Osteocyte (in vitro differentiated cells): ENCODE measurements at regions not wholly inside any gene's neighbourhood (a gene's known extent, or its start where the extent isn't known, plus 50 kb on each side); places are given as distances from the start of the nearest gene placed in this dataset.

Experiments used
- DNase-seq: peaks from one replicate; pipeline ENCODE4 v3.0.0; 2021; ENCODE audit warnings: mixed read lengths; ENCODE audit not compliant: unreplicated experiment; ENCODE audit errors: extremely low spot score
- H3K27ac Mint-ChIP-seq: one replicate; pipeline ENCODE4 v1.8.0; 2021; ENCODE audit warnings: mild to moderate bottlenecking, mixed read lengths; ENCODE audit not compliant: unreplicated experiment
- H3K27me3 Mint-ChIP-seq: one replicate; pipeline ENCODE4 v1.8.0; 2021; ENCODE audit warnings: mixed read lengths; ENCODE audit not compliant: unreplicated experiment
- H3K36me3 Mint-ChIP-seq: one replicate; pipeline ENCODE4 v1.8.0; 2021; ENCODE audit warnings: mixed read lengths; ENCODE audit not compliant: unreplicated experiment
- H3K4me1 Mint-ChIP-seq: one replicate; pipeline ENCODE4 v1.8.0; 2021; ENCODE audit warnings: mixed read lengths; ENCODE audit not compliant: unreplicated experiment
- H3K4me3 Mint-ChIP-seq: one replicate; pipeline ENCODE4 v1.8.0; 2021; ENCODE audit warnings: mild to moderate bottlenecking, moderate library complexity, mixed read lengths; ENCODE audit not compliant: unreplicated experiment
- H3K9me3 Mint-ChIP-seq: one replicate; pipeline ENCODE4 v1.8.0; 2021; ENCODE audit warnings: mixed read lengths; ENCODE audit not compliant: unreplicated experiment
- TF ChIP-seq, protein P1 (sequence below): fragments of 200-600 bp; sonication (generic); IDR thresholded peaks from 2 replicates; pipeline ENCODE4 v1.5.0; 2021; ENCODE audit warnings: antibody characterized with exemption, mild to moderate bottlenecking, moderate library complexity

DNA sequence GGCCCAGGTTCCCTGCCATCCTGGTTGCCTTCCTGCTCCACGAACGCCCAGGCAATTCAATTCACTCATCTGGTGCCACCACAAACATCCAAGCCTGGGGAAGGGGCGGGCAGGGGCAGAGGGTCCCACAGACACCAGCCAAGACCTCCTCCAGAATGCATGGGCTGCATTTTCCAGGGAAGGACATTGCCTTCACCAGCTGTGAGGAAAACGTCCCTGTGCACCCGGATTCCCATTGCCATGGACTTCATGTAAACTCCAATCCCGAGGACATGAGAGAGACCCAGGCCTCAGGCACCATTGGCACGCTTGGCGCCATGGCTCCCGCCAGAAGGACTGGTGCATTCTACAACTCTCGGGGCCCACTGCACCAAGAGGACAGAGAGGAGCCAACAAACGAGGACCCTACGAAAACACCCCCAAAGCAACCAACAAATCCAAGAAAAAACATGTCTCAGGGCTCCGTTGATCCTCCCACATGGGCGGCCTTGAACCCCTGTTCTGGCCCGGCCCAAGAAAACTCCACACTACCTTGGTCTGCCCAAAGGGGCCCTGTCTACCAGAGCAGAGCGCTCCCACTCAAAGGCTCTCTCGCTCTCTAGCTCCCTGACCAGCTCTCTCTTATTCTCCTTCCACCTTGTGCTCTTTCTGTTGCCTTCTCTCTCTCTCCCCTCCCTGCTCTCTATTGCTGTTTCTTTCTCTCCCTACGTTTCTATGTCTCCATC lies 183.9 kb downstream of the ALG10 start:
- peak; percentile 65 for DNase-seq
- H3K27ac Mint-ChIP-seq, result no peak overlapping the region

DNA sequence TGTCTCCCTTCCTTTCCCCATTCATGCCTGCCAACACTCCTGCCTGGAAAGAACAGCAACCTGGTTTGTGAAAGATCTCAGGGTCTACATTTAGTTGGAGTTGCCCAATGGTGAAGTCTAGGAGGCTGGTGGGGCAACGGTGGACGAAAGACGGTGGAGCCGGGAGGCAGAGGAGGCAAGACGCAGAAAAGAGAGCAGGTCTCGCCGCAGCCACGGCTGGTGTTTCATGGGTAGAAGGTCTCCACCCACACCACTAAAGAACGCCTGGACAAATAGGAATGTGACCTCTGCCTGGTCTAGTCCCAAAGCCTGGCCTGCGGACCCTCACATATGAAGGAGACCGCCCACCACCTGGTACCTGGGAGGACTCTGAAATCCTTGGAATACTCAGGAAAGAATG lies 185.6 kb downstream of the ALG10 start:
- peak; percentile 62 for DNase-seq
- Mint-ChIP-seq H3K4me1 (no peaks in the 10 kb centered on the region), H3K9me3 (peaks cover 17% of the 10 kb centered on the region), H3K27ac (no peak overlapping the region), H3K4me3 (no peak overlapping the region), H3K36me3 (no peaks in the 10 kb centered on the region), H3K27me3 (no peaks in the 10 kb centered on the region)
- TF ChIP-seq, protein P1, sequence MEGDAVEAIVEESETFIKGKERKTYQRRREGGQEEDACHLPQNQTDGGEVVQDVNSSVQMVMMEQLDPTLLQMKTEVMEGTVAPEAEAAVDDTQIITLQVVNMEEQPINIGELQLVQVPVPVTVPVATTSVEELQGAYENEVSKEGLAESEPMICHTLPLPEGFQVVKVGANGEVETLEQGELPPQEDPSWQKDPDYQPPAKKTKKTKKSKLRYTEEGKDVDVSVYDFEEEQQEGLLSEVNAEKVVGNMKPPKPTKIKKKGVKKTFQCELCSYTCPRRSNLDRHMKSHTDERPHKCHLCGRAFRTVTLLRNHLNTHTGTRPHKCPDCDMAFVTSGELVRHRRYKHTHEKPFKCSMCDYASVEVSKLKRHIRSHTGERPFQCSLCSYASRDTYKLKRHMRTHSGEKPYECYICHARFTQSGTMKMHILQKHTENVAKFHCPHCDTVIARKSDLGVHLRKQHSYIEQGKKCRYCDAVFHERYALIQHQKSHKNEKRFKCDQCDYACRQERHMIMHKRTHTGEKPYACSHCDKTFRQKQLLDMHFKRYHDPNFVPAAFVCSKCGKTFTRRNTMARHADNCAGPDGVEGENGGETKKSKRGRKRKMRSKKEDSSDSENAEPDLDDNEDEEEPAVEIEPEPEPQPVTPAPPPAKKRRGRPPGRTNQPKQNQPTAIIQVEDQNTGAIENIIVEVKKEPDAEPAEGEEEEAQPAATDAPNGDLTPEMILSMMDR, result no peak

More for the DNA sequence above, 183.9 kb downstream of the ALG10 start:
- no peaks in the 10 kb centered on the region for H3K27me3 Mint-ChIP-seq
- H3K4me3 Mint-ChIP-seq, result no peak overlapping the region
- TF ChIP-seq, protein P1, result no peak
- H3K4me1 Mint-ChIP-seq, result no peaks in the 10 kb centered on the region
- peaks cover 21% of the 10 kb centered on the region for H3K9me3 Mint-ChIP-seq
- H3K36me3 Mint-ChIP-seq, result no peaks in the 10 kb centered on the region

DNA sequence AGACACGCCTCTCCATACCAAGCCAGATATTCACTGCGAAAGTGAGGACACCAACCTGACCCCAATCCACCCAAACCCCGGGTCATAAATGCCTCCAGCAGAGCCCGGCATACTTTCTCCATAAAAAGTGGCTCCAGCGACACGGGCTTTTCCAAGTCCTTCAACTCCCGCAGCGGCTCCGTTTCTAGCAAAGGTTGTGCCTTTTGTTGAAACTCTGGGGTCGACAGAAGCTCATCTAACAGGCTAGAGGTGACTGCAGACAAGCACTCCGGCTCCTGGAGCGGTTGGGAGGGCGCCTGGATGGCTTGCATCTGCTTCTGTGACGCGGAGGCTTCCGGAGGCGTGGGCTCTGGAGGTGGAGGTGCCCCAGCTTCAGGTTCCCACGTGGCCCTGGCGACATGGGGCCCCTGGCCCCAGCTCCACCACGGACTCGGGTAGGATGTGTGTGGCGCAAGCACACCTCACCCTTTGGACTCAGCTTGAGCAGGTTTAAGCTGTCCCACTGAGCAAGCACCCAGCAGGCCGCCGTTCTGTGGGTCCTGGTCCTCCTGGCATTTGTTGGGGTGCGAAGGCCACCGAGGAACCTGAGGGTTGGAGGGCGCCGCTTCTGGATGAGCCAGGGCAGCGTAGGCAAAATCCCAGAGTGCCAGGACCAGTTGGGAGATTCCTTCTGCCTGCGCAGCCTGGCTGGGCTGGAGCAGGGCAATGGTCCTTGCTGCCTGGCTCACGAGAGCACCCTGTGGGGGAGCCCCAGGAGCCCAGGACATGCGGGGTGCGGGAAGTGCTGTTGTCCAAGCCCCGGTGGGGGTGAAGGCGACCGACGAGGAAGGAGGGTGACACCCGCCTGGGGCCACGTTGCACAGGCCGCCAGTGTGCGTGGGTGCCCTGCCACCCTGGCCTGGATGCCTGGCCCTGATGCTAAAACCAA lies 186.3 kb downstream of the ALG10 start:
- TF ChIP-seq, protein P1, result no peak
- no peaks in the 10 kb centered on the region for H3K36me3 Mint-ChIP-seq
- H3K27me3 Mint-ChIP-seq, result no peaks in the 10 kb centered on the region
- no peaks in the 10 kb centered on the region for H3K4me1 Mint-ChIP-seq
- H3K27ac Mint-ChIP-seq, result no peak overlapping the region
- no peak overlapping the region for H3K4me3 Mint-ChIP-seq
- H3K9me3 Mint-ChIP-seq, result peaks cover 16% of the 10 kb centered on the region
- DNase-seq, result peak; percentile 73

DNA sequence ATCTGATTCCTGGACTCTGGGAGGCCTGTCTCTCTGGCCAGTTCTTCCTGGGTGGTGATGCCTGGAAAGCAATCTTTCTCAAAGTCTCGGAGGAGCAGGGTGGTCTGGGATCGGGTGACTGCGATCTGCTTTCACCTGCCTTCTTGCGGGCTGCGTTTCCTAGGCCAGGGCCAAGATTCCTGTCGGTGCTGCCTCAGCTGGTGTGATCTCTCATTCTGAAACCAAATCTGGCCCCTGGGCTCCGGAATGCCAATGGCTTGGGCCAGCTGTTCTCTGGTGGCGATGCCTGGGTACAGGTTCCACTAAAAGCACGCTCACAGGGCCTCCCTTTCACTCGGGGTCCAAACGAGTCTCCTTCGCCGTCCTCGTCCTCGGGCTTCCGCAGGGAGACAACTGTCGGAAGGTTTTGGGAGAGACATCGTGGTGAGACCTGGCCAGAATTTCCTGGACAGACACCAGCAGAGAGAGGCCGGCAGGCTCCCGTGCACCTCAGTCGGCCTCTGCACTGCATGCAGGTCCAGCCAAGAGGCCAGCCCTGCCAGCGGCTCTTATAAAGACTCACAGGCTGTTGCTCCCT lies 187.1 kb downstream of the ALG10 start:
- peak; percentile 84 for DNase-seq
- Mint-ChIP-seq H3K4me3 (no peak overlapping the region), H3K36me3 (no peaks in the 10 kb centered on the region), H3K9me3 (peaks cover 16% of the 10 kb centered on the region), H3K27ac (no peak overlapping the region), H3K4me1 (no peaks in the 10 kb centered on the region), H3K27me3 (no peaks in the 10 kb centered on the region)
- TF ChIP-seq, protein P1, result no peak

DNA sequence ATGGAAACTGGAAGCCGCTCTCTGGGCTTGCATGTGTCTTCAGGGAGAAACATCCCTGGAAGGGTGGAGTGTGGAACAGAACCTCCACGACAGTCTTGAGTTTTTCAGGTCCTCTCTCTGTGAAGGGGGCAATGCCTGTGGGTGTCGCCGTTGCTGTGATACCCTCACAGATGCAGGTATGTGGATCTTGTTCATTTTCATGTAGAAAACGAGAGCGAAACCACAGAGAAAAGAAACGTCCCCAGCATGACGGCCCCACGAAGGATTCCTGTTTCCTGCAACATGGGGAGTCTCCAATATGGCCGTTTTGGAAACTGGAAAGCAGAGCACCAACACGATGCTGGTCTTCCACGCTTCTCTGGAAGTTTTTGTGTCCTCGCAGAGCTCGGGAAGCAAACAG lies 187.9 kb downstream of the ALG10 start:
- DNase-seq, result peak; percentile 53
- Mint-ChIP-seq H3K27me3 (no peaks in the 10 kb centered on the region), H3K4me1 (no peaks in the 10 kb centered on the region), H3K4me3 (no peak overlapping the region), H3K9me3 (peaks cover 16% of the 10 kb centered on the region), H3K27ac (no peak overlapping the region), H3K36me3 (no peaks in the 10 kb centered on the region)
- TF ChIP-seq, protein P1, result no peak
